Glutamatergic neuron (in vitro differentiated cells): ENCODE measurements at regions not wholly inside any gene's neighbourhood (a gene's known extent, or its start where the extent isn't known, plus 50 kb on each side); places are given as distances from the start of the nearest gene placed in this dataset.

Source experiments
- DNase-seq: peaks from one replicate; pipeline ENCODE4 v3.0.0; 2022
- H3K27ac Mint-ChIP-seq: one replicate; pipeline ENCODE4 v1.8.0; 2020; ENCODE audit warnings: mild to moderate bottlenecking, mixed read lengths, inconsistent platforms; ENCODE audit not compliant: unreplicated experiment
- H3K27me3 Mint-ChIP-seq: one replicate; pipeline ENCODE4 v1.8.0; 2020; ENCODE audit warnings: mild to moderate bottlenecking, moderate library complexity, mixed read lengths, inconsistent platforms; ENCODE audit not compliant: unreplicated experiment
- H3K36me3 Mint-ChIP-seq: one replicate; pipeline ENCODE4 v1.8.0; 2020; ENCODE audit warnings: mild to moderate bottlenecking, mixed read lengths, inconsistent platforms; ENCODE audit not compliant: unreplicated experiment
- H3K4me1 Mint-ChIP-seq: one replicate; pipeline ENCODE4 v1.8.0; 2020; ENCODE audit warnings: mild to moderate bottlenecking, low read depth, mixed read lengths, inconsistent platforms; ENCODE audit not compliant: unreplicated experiment
- H3K4me3 Mint-ChIP-seq: one replicate; pipeline ENCODE4 v1.8.0; 2020; ENCODE audit warnings: mild to moderate bottlenecking, mixed read lengths, inconsistent platforms; ENCODE audit not compliant: unreplicated experiment
- H3K9me3 Mint-ChIP-seq: one replicate; pipeline ENCODE4 v1.8.0; 2020; ENCODE audit warnings: mild to moderate bottlenecking, moderate library complexity, mixed read lengths, inconsistent platforms; ENCODE audit not compliant: unreplicated experiment
- TF ChIP-seq, protein P1 (sequence below): fragments of 200-600 bp; sonication (generic); IDR thresholded peaks from one replicate; pipeline ENCODE4 v1.5.0; 2021; ENCODE audit not compliant: partially characterized antibody, unreplicated experiment

DNA sequence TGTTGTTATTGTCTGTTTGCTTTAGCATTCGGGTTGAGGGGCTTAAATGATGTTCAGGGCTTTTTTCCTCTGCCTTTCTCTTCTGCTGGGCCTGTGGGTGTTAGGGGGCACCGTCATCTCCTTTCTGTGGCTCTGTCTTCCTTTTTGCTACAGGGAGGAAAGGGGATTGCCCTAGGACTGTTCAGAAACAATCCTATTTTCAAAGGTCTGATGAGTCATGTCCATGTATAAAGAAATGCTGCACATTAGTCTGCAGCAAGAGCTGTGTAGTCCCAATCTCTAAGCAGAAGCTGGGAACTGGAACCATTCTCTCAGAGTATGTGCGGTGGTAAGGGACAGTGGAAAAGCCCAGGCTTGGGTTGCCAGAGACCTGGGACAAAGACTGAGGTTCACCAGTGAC is 462.3 kb downstream of the OMA1 start:
- Mint-ChIP-seq H3K4me1 (no peaks in the 10 kb centered on the region), H3K4me3 (no peak overlapping the region), H3K36me3 (no peaks in the 10 kb centered on the region), H3K27me3 (peaks cover 3% of the 10 kb centered on the region), H3K27ac (no peak overlapping the region), H3K9me3 (no peaks in the 10 kb centered on the region)
- TF ChIP-seq, protein P1, sequence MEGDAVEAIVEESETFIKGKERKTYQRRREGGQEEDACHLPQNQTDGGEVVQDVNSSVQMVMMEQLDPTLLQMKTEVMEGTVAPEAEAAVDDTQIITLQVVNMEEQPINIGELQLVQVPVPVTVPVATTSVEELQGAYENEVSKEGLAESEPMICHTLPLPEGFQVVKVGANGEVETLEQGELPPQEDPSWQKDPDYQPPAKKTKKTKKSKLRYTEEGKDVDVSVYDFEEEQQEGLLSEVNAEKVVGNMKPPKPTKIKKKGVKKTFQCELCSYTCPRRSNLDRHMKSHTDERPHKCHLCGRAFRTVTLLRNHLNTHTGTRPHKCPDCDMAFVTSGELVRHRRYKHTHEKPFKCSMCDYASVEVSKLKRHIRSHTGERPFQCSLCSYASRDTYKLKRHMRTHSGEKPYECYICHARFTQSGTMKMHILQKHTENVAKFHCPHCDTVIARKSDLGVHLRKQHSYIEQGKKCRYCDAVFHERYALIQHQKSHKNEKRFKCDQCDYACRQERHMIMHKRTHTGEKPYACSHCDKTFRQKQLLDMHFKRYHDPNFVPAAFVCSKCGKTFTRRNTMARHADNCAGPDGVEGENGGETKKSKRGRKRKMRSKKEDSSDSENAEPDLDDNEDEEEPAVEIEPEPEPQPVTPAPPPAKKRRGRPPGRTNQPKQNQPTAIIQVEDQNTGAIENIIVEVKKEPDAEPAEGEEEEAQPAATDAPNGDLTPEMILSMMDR, result no peak
- DNase-seq, result no peak

DNA sequence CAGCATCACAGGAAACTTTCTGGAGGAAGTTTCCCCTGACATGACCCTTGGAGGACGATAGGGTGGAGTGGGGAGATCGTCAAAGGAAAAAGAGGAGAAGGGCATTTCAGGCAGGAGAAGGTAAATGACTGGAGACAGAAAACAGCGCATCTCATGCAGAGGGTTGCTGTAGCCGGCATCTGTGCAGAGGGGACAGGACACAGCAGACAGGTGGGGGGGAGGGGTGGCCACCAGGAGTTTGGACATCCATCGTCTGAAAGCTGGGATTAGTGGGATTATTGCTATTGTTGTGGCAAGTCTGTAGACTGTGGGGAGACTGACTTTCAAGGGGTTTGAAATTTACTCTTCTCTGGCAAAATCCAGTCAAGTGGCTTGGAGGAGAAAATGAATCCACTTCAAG is 463.9 kb downstream of the OMA1 start:
- H3K36me3 Mint-ChIP-seq, result no peaks in the 10 kb centered on the region
- peaks cover 2% of the 10 kb centered on the region for H3K27me3 Mint-ChIP-seq
- no peak overlapping the region for H3K27ac Mint-ChIP-seq
- no peak overlapping the region for H3K4me3 Mint-ChIP-seq
- no peaks in the 10 kb centered on the region for H3K4me1 Mint-ChIP-seq
- H3K9me3 Mint-ChIP-seq, result no peaks in the 10 kb centered on the region
- TF ChIP-seq, protein P1, result no peak
- no peak for DNase-seq

DNA sequence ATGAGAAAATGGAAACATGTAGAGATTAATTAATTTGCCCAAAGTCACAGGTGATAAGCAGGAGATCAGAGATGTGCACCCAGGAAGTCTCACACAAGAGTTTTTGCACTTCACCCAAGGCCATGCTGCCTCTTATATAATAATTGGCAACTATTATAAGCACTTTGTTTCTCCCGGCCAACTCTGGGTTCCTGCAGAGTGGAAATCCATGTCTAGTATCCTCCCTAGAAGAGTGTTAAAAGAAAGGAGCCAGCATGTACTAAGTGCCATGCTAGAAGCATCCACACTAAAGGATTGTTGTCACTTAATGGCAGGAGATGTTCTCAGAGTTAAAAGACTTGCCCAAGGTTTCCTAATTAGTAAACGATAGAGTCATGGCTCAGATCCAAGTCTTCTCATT is 470.3 kb downstream of the OMA1 start:
- no peak for DNase-seq
- Mint-ChIP-seq H3K9me3 (no peaks in the 10 kb centered on the region), H3K27me3 (peaks cover 2% of the 10 kb centered on the region), H3K4me3 (no peak overlapping the region), H3K36me3 (no peaks in the 10 kb centered on the region), H3K4me1 (peaks cover 2% of the 10 kb centered on the region), H3K27ac (no peak overlapping the region)
- TF ChIP-seq, protein P1, result no peak

DNA sequence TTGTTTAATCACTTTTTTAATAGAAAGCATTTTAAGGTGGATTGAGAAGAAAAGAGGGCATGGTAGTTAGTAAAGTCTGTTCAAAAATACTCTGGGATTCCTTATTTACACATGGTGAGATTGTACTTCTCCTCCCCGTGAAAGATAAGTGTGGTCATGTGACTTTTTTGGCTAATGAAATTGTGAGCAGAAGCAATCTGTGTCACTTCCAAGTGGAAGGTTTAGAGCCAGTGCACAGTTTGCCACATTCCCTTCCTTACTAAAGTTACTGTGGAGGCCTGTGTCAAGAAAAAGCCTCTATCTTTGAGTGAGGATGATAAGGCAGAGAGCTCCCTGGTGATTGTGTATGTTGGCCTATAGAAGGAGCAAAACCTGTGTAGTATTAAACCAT is 471.3 kb downstream of the OMA1 start:
- Mint-ChIP-seq H3K4me1 (peaks cover 2% of the 10 kb centered on the region), H3K9me3 (no peaks in the 10 kb centered on the region), H3K27me3 (peaks cover 2% of the 10 kb centered on the region), H3K36me3 (no peaks in the 10 kb centered on the region), H3K4me3 (no peak overlapping the region), H3K27ac (no peak overlapping the region)
- TF ChIP-seq, protein P1, result no peak
- no peak for DNase-seq

DNA sequence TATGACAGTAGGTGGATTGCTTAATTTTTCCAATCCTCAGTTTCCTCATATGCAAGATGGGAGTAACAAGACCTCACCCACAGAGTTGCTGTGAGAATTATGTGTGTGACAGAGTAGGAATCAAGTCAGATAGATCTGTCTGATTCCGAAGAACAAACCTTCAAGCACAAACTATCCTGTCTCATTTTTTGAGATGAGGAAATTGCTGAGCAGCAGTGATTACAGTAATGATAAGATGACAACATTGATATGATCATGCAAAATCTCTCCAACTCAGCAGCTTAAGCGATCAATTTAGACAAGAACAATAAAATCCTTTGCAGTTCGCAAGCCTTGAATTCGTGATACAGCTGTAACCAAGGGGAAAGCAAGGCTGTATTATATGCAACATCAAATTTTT is 474.1 kb downstream of the OMA1 start:
- peaks cover 2% of the 10 kb centered on the region for H3K27me3 Mint-ChIP-seq

More for the DNA sequence above, 474.1 kb downstream of the OMA1 start:
- TF ChIP-seq, protein P1, result no peak
- Mint-ChIP-seq H3K27ac (no peak overlapping the region), H3K36me3 (no peaks in the 10 kb centered on the region), H3K9me3 (no peaks in the 10 kb centered on the region), H3K4me1 (peaks cover 2% of the 10 kb centered on the region), H3K4me3 (no peak overlapping the region)
- DNase-seq, result no peak
